Spleen (tissue), 11 donors: ENCODE measurements at regions not wholly inside any gene's neighbourhood (a gene's known extent, or its start where the extent isn't known, plus 50 kb on each side); places are given as distances from the start of the nearest gene placed in this dataset.

ENCODE experiments used
- DNase-seq: peaks from one replicate; pipeline ENCODE4 v3.0.0-alpha.2; 2020
- H3K27ac ChIP-seq, 8 donors: fragments of 200-600 bp; sonication (generic) in 7 of 8; 1 replicate in 4 of 8; 2 replicates in 4 of 8; pipeline versions ENCODE4 v1.5.0 to v1.8.0; 2016 to 2021; ENCODE audit warnings: inconsistent platforms in 4 of 8, mild to moderate bottlenecking in 4 of 8, moderate library complexity in 1 of 8
- H3K27me3 ChIP-seq, 7 donors: fragments of 200-600 bp; sonication (generic) in 6 of 7; replicated peaks in 1 of 7; 1 replicate in 4 of 7; 2 replicates in 3 of 7; pipeline versions ENCODE4 v1.5.0 to v1.8.0; 2016 to 2021; ENCODE audit warnings: inconsistent platforms in 3 of 7, mild to moderate bottlenecking in 1 of 7
- H3K36me3 ChIP-seq, 6 donors: fragments of 200-600 bp; sonication (generic) in 5 of 6; 1 replicate in 4 of 6; 2 replicates in 2 of 6; pipeline versions ENCODE4 v1.5.0 to v1.8.0; 2016 to 2021; ENCODE audit warnings: inconsistent platforms in 2 of 6
- H3K4me1 ChIP-seq, 6 donors: fragments of 200-600 bp; sonication (generic) in 5 of 6; 1 replicate in 3 of 6; 2 replicates in 3 of 6; pipeline versions ENCODE4 v1.5.0 to v1.8.0; 2016 to 2021; ENCODE audit warnings: inconsistent platforms in 3 of 6
- H3K4me3 ChIP-seq, 8 donors: fragments of 200-600 bp; sonication (generic) in 7 of 8; 1 replicate in 4 of 8; 2 replicates in 4 of 8; pipeline versions ENCODE4 v1.5.0 to v1.8.0; 2016 to 2021; ENCODE audit warnings: inconsistent platforms in 4 of 8, mild to moderate bottlenecking in 4 of 8, moderate library complexity in 2 of 8
- H3K9me3 ChIP-seq, 8 donors: fragments of 200-600 bp; sonication (generic) in 7 of 8; 1 replicate in 4 of 8; 2 replicates in 4 of 8; pipeline versions ENCODE4 v1.5.0 to v1.8.0; 2016 to 2021; ENCODE audit warnings: inconsistent platforms in 4 of 8
- POLR2A ChIP-seq, 3 donors: fragments of 450-650 bp; IDR thresholded peaks; one replicate each; pipeline ENCODE4 v1.5.1; 2017; ENCODE audit warnings: antibody characterized with exemption in 3 of 3, mild to moderate bottlenecking in 1 of 3
- POLR2AphosphoS5 ChIP-seq, 3 donors: sonication (generic); formaldehyde crosslinking; IDR thresholded peaks; one replicate each; pipeline ENCODE4 v1.5.1; 2017; ENCODE audit warnings: antibody characterized with exemption in 3 of 3
- WGBS, 5 donors: extraction: QIAGEN DNeasy Blood & Tissue Kit in 3 of 5; methylation state at CpG; one replicate each; pipeline versions ENCODE4 v1.1.5 to v1.1.7; 2013 to 2018; 5-methylcytosine and 5-hydroxymethylcytosine counted together
- intact Hi-C: fragments of 100-400 bp; cut with DNase I; formaldehyde crosslinking; loops from one replicate; pipeline ENCODE4 v1.15.0; 2023; ENCODE audit warnings: low total_unique reads
- TF ChIP-seq, protein P1 (sequence below), 11 experiments: fragments of 200-600 bp in 7 of 11; fragments of 450-650 bp in 4 of 11; sonication (generic) in 4 of 11; IDR thresholded peaks in 8 of 11; conservative IDR thresholded peaks in 3 of 11; 1 replicate in 7 of 11; 2 replicates in 4 of 11; pipeline versions ENCODE4 v1.4.0 to v1.8.0; 2016 to 2021; ENCODE audit warnings: antibody characterized with exemption in 11 of 11, inconsistent platforms in 4 of 11, mild to moderate bottlenecking in 1 of 11
- donor health status: healthy with polysubstance abuse.
- donor health status: DM: no; HTN: no; CAD: no; lungs with moderate emphysema.
- donor health status: DM: no; HTN: no; CAD: no.
- donor health status: Bipolar disorder and iron deficiency.
- donor health status: healthy.
- donor health status: DM: no; HTN: no; CAD: no.
- donor health status: DM: yes; HTN: yes; CAD: no.

DNA sequence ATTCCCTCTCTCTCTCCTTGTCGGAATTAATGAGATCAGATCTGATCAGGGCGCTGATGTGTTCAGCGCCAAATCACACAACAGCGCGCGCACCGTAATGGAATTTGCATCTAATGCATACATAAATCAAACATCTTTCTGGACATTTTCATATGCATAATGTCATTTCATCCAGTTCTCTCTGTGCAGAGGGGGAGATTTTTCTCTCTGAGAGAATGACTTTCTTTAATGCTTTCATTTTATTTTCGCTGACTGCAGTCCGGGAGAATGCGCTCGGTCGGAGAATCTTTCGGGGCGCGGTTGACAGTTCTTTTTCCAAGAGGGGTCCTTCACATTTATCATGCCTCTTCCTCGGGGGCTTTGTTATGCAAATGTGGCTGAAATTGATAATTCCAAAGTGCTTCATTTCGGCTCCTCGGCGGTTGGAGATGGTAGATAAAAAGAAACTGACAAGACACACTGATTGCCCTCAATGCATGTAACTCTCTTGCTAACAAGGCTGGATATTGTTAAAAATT is 615.9 kb downstream of the VRK1 start:
- Histone ChIP-seq H3K4me3 (peak overlapping the region in 5 of 8 donors; percentile 1 to 53 (median 13)), H3K36me3 (no peaks in the 10 kb centered on the region), H3K27ac (no peak overlapping the region), H3K4me1 (peaks cover 0 to 21% (median 16%) of the 10 kb centered on the region in 6 donors), H3K9me3 (no peaks in the 10 kb centered on the region), H3K27me3 (peaks cover 11 to 71% (median 48%) of the 10 kb centered on the region in 7 donors)
- intact Hi-C loops = no loop called here
- WGBS, 5 donors = 4 to 19% (median 8%) methylated on average over 19 of the region's 19 CpGs
- DNase-seq = no peak
- TF ChIP-seq POLR2AphosphoS5 (IDR thresholded peaks at IDR 0.05) (no peak), POLR2A (IDR thresholded peaks at IDR 0.05) (no peak)
- TF ChIP-seq, protein P1, sequence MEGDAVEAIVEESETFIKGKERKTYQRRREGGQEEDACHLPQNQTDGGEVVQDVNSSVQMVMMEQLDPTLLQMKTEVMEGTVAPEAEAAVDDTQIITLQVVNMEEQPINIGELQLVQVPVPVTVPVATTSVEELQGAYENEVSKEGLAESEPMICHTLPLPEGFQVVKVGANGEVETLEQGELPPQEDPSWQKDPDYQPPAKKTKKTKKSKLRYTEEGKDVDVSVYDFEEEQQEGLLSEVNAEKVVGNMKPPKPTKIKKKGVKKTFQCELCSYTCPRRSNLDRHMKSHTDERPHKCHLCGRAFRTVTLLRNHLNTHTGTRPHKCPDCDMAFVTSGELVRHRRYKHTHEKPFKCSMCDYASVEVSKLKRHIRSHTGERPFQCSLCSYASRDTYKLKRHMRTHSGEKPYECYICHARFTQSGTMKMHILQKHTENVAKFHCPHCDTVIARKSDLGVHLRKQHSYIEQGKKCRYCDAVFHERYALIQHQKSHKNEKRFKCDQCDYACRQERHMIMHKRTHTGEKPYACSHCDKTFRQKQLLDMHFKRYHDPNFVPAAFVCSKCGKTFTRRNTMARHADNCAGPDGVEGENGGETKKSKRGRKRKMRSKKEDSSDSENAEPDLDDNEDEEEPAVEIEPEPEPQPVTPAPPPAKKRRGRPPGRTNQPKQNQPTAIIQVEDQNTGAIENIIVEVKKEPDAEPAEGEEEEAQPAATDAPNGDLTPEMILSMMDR (IDR thresholded peaks at IDR 0.05 in 8 of 11, conservative IDR thresholded peaks at IDR 0.05 in 3 of 11) = no peak

- no peak overlapping the region for H3K4me3 ChIP-seq
- no peak for DNase-seq
- H3K4me1 ChIP-seq = peaks cover 0 to 21% (median 16%) of the 10 kb centered on the region in 6 donors
- no peaks in the 10 kb centered on the region for H3K9me3 ChIP-seq
- no peaks in the 10 kb centered on the region for H3K36me3 ChIP-seq
- no peak overlapping the region for H3K27ac ChIP-seq
- TF ChIP-seq POLR2A (IDR thresholded peaks at IDR 0.05) (no peak), POLR2AphosphoS5 (IDR thresholded peaks at IDR 0.05) (no peak)
- TF ChIP-seq, protein P1 (IDR thresholded peaks at IDR 0.05 in 8 of 11, conservative IDR thresholded peaks at IDR 0.05 in 3 of 11) = no peak
- intact Hi-C loops = no loop called here
- H3K27me3 ChIP-seq = peaks cover 11 to 64% (median 48%) of the 10 kb centered on the region in 7 donors
- 58 to 73% (median 68%) methylated on average over 14 of the region's 14 CpGs for WGBS, 5 donors
These were observed 617.0 kb downstream of the VRK1 start for GRCh38 chr14:97413966-97414717.

DNA sequence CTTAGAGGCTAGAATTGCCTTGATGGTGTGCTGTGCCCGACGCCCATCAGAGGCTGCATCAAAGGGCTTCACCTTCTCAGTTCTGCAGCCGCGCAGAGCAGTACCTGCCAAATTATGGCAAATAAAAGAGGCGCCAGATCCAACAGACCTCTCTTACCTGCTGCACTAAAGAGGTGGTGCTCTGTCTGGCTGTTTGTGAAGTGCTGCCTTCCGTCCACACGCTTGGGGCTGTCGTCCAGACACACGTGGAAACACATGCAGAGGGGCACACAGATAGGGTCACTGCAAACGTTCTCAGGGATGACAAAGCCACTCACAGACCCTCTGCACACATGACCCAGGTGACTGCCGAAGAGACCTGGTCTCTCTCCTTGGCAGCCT is 617.5 kb downstream of the VRK1 start:
- DNase-seq = no peak
- Histone ChIP-seq H3K27me3 (peaks cover 11 to 59% (median 48%) of the 10 kb centered on the region in 7 donors), H3K9me3 (no peaks in the 10 kb centered on the region), H3K4me3 (no peak overlapping the region), H3K36me3 (no peaks in the 10 kb centered on the region), H3K4me1 (peaks cover 0 to 21% (median 16%) of the 10 kb centered on the region in 6 donors), H3K27ac (no peak overlapping the region)
- TF ChIP-seq, protein P1 (IDR thresholded peaks at IDR 0.05 in 8 of 11, conservative IDR thresholded peaks at IDR 0.05 in 3 of 11) = no peak
- TF ChIP-seq POLR2AphosphoS5 (IDR thresholded peaks at IDR 0.05) (no peak), POLR2A (IDR thresholded peaks at IDR 0.05) (no peak)
- intact Hi-C loops = no loop called here
- 66 to 81% (median 78%) methylated on average over 11 of the region's 11 CpGs for WGBS, 5 donors

DNA sequence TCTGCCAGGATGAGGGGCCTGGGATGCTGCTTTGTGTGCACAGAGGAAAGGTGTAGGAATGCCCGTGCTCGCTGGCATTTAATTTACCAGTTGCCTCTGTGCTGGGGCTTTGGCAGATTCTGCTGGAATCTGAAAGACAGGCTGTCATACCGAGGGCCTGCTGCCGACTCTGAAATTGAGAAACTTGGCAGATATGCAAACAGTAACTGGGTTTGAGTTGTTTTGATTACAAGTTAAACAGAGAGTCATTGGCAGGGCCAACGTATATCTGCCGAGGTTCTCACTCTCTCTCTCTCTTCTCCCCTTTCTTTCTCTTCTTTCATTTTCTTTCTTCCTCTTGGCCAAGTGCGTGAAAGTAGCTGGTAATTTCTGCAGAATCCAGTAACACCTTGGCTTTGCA is 618.7 kb downstream of the VRK1 start:
- Histone ChIP-seq H3K27ac (no peak overlapping the region), H3K4me1 (peaks cover 0 to 21% (median 16%) of the 10 kb centered on the region in 6 donors), H3K27me3 (peaks cover 11 to 47% (median 41%) of the 10 kb centered on the region in 7 donors), H3K4me3 (no peak overlapping the region), H3K9me3 (no peaks in the 10 kb centered on the region), H3K36me3 (no peaks in the 10 kb centered on the region)
- no peak for TF ChIP-seq POLR2A (IDR thresholded peaks at IDR 0.05)
- TF ChIP-seq, protein P1 (IDR thresholded peaks at IDR 0.05 in 8 of 11, conservative IDR thresholded peaks at IDR 0.05 in 3 of 11) = no peak
- no peak for TF ChIP-seq POLR2AphosphoS5 (IDR thresholded peaks at IDR 0.05)
- intact Hi-C loops = no loop called here
- 65 to 81% (median 75%) methylated on average over 7 of the region's 7 CpGs for WGBS, 5 donors
- no peak for DNase-seq
